KG1 (cell line): ENCODE measurements at regions not wholly inside any gene's neighbourhood (a gene's known extent, or its start where the extent isn't known, plus 50 kb on each side); places are given as distances from the start of the nearest gene placed in this dataset.
"Not testable (repeated sequence)": the region's sequence is repeated elsewhere in the genome, so short reads cannot be mapped to it uniquely, and the experiment has no call there.

ENCODE experiments used
- DNase-seq: peaks from one replicate; lab custom pipeline; 2025; lab: John Stamatoyannopoulos, UW

GRCh38 chr14:40694023-40694422 is 912.7 kb upstream of the LRFN5 start:
- DNase-seq, result no peak

GRCh38 chr14:40691066-40691465 is 915.6 kb upstream of the LRFN5 start:
- DNase-seq, result no peak

GRCh38 chr14:40685764-40686163 is 920.9 kb upstream of the LRFN5 start:
- DNase-seq, result no peak

- no peak for DNase-seq
Observed at GRCh38 chr14:40684328-40684727, 922.3 kb upstream of the LRFN5 start.

GRCh38 chr14:40682131-40682913 is 924.4 kb upstream of the LRFN5 start:
- DNase-seq, result no peak

- DNase-seq, result no peak
Observed at GRCh38 chr14:40679256-40679655, 927.4 kb upstream of the LRFN5 start.

GRCh38 chr14:40677206-40677605 is 929.5 kb upstream of the LRFN5 start:
- not testable (repeated sequence) for DNase-seq

GRCh38 chr14:40674502-40674901 is 932.2 kb upstream of the LRFN5 start:
- no peak for DNase-seq

GRCh38 chr14:40656311-40656710 is 950.4 kb upstream of the LRFN5 start:
- no peak for DNase-seq

GRCh38 chr14:40652089-40652691 is 954.5 kb upstream of the LRFN5 start:
- no peak for DNase-seq

- DNase-seq, result no peak
Observed at GRCh38 chr14:40630471-40630870, 976.2 kb upstream of the LRFN5 start.

- not testable (repeated sequence) for DNase-seq
Observed at GRCh38 chr14:40629551-40630137, 977.0 kb upstream of the LRFN5 start.

- DNase-seq, result no peak
Observed at GRCh38 chr14:40629144-40629543, 977.5 kb upstream of the LRFN5 start.

- no peak for DNase-seq
Observed at GRCh38 chr14:40623643-40624042, 983.0 kb upstream of the LRFN5 start.

GRCh38 chr14:40618225-40618898 is 988.3 kb upstream of the LRFN5 start:
- no peak for DNase-seq

GRCh38 chr14:40616579-40616978 is 990.1 kb upstream of the LRFN5 start:
- no peak for DNase-seq

GRCh38 chr14:40601063-40601462 is 1005.6 kb upstream of the LRFN5 start:
- DNase-seq, result no peak

GRCh38 chr14:40599725-40600124 is 1007.0 kb upstream of the LRFN5 start:
- no peak for DNase-seq

- no peak for DNase-seq
Observed at GRCh38 chr14:40581264-40581663, 1025.4 kb upstream of the LRFN5 start.

GRCh38 chr14:40576880-40577478 is 1029.7 kb upstream of the LRFN5 start:
- no peak for DNase-seq

- DNase-seq, result no peak
Observed at GRCh38 chr14:40574780-40575179, 1031.9 kb upstream of the LRFN5 start.

- no peak for DNase-seq
Observed at GRCh38 chr14:40525314-40525713, 1081.4 kb upstream of the LRFN5 start.
